ENCODE measurements at regions not wholly inside any gene's neighbourhood (a gene's known extent, or its start where the extent isn't known, plus 50 kb on each side); places are given as distances from the start of the nearest gene placed in this dataset.
"Not testable (repeated sequence)": the region's sequence is repeated elsewhere in the genome, so short reads cannot be mapped to it uniquely, and the experiment has no call there.

GRCh38 chr3:11711876-11712275, 68.2 kb upstream of the VGLL4 start:
- intact Hi-C loops (cut with DNase I), result loop anchor here (10.0 kb wide), 1 partner anchor 47 kb away; no protein-coding TSS in a partner anchor
- no peaks in the 10 kb centered on the region for H3K27me3 ChIP-seq

GRCh38 chr3:11709782-11710181, 66.1 kb upstream of the VGLL4 start:
- Histone ChIP-seq H3K9me3 (no peaks in the 10 kb centered on the region), H3K9ac (ENCODE audit: low read depth in 2 of 2, low read length in 2 of 2) (no peak overlapping the region), H3K27me3 (no peaks in the 10 kb centered on the region), H3K4me3 (no peak overlapping the region), H3K4me1 (no peaks in the 10 kb centered on the region), H3K27ac (no peak overlapping the region), H3K36me3 (no peaks in the 10 kb centered on the region)
- DNase-seq, result no peak
- TF ChIP-seq CTCF (IDR thresholded peaks at IDR 0.05), result no peak
- intact Hi-C loops (cut with DNase I), result loop anchor here (10.0 kb wide), 1 partner anchor 45 kb away; no protein-coding TSS in a partner anchor

More at GRCh38 chr3:11711876-11712275, 68.2 kb upstream of the VGLL4 start:
- Histone ChIP-seq H3K4me1 (no peaks in the 10 kb centered on the region), H3K9me3 (no peaks in the 10 kb centered on the region), H3K9ac (ENCODE audit: low read depth in 2 of 2, low read length in 2 of 2) (no peak overlapping the region), H3K4me3 (no peak overlapping the region), H3K27ac (no peak overlapping the region), H3K36me3 (no peaks in the 10 kb centered on the region)
- DNase-seq, result no peak
- TF ChIP-seq CTCF (IDR thresholded peaks at IDR 0.05), result no peak

- H3K4me3 ChIP-seq; DNase-seq; H3K27ac ChIP-seq; intact Hi-C loops (cut with DNase I); H3K9me3 ChIP-seq; H3K27me3 ChIP-seq; H3K4me1 ChIP-seq; H3K36me3 ChIP-seq; H3K9ac ChIP-seq (ENCODE audit: low read depth in 2 of 2, low read length in 2 of 2): not testable (repeated sequence)
These were observed 63.4 kb upstream of the VGLL4 start for GRCh38 chr3:11707084-11707483.

GRCh38 chr3:11706604-11707003, 62.9 kb upstream of the VGLL4 start:
- H3K4me3 ChIP-seq, result no peak overlapping the region
- H3K27me3 ChIP-seq, result no peaks in the 10 kb centered on the region
- no peaks in the 10 kb centered on the region for H3K9me3 ChIP-seq
- no peaks in the 10 kb centered on the region for H3K36me3 ChIP-seq
- H3K4me1 ChIP-seq, result no peaks in the 10 kb centered on the region
- no peak for DNase-seq
- H3K27ac ChIP-seq, result no peak overlapping the region
- TF ChIP-seq CTCF (IDR thresholded peaks at IDR 0.05), result no peak
- intact Hi-C loops (cut with DNase I), result no loop called here
- H3K9ac ChIP-seq (ENCODE audit: low read depth in 2 of 2, low read length in 2 of 2), result no peak overlapping the region

DNA sequence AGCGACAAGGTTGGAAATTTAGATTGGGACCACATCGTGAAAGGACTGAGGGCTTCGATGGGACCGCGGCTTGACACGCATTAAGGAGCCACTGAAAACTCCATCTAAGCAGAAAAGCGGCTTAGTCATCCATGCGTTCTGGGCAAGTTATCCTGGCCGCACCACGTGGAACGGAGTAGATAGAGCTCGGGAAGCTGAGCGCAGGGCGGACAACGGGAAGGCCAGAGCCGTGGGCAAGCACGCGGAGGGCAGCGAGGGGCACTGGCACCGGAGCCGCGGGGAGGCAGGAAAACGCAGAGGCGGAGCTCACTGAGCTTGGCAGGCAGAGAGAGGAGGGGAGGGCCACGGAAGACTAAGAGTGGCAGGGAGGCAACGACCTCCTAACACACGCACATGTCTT, 61.3 kb upstream of the VGLL4 start:
- DNase-seq, result no peak
- Histone ChIP-seq H3K4me1 (no peaks in the 10 kb centered on the region), H3K27ac (no peak overlapping the region), H3K36me3 (no peaks in the 10 kb centered on the region), H3K9ac (ENCODE audit: low read depth in 2 of 2, low read length in 2 of 2) (no peak overlapping the region), H3K9me3 (no peaks in the 10 kb centered on the region), H3K4me3 (no peak overlapping the region), H3K27me3 (no peaks in the 10 kb centered on the region)
- no peak for TF ChIP-seq CTCF (IDR thresholded peaks at IDR 0.05)
- intact Hi-C loops (cut with DNase I), result no loop called here

DNA sequence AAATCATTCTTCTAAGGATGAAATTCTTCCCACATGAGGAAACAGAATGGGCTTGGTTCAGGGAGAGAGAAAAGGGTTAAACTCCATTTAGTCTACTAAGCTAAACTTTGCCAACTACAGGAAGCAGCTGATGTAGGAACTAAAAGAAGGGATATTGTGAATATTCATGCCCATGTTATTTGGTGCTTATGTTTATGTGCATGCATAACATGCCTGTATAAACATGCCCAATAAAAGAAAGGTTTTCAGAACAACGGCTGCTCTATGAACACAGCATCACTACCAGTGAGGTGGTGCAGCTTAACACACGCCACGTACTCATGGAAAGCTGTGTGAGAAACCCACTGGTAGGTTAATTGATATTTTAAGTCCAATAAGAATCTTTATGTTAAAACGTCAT, 59.4 kb upstream of the VGLL4 start:
- Histone ChIP-seq H3K9me3 (no peaks in the 10 kb centered on the region), H3K27ac (no peak overlapping the region), H3K36me3 (no peaks in the 10 kb centered on the region), H3K27me3 (no peaks in the 10 kb centered on the region), H3K4me1 (no peaks in the 10 kb centered on the region), H3K9ac (ENCODE audit: low read depth in 2 of 2, low read length in 2 of 2) (no peak overlapping the region), H3K4me3 (no peak overlapping the region)
- no peak for TF ChIP-seq CTCF (IDR thresholded peaks at IDR 0.05)
- intact Hi-C loops (cut with DNase I), result no loop called here
- DNase-seq, result no peak
